Tibial nerve (tissue), 4 donors: ENCODE measurements at regions not wholly inside any gene's neighbourhood (a gene's known extent, or its start where the extent isn't known, plus 50 kb on each side); places are given as distances from the start of the nearest gene placed in this dataset.

ENCODE experiments used
- DNase-seq, 2 donors: peaks; one replicate each; pipeline ENCODE4 v3.0.0-alpha.2; 2019; ENCODE audit warnings: low spot score in 2 of 2
- H3K27ac ChIP-seq, 4 donors: fragments of 200-600 bp; sonication (generic) in 3 of 4; one replicate each; pipeline ENCODE4 v1.5.1; 2017 to 2019; ENCODE audit warnings: mild to moderate bottlenecking in 1 of 4
- H3K27me3 ChIP-seq, 2 donors: fragments of 200-600 bp; sonication (generic) in 1 of 2; one replicate each; pipeline versions ENCODE4 v1.5.1 to v1.6.0; 2017 to 2019
- H3K36me3 ChIP-seq, 3 donors: fragments of 200-600 bp; sonication (generic); one replicate each; pipeline ENCODE4 v1.5.1; 2018 to 2019
- H3K4me1 ChIP-seq, 4 donors: fragments of 200-600 bp; sonication (generic) in 3 of 4; one replicate each; pipeline ENCODE4 v1.5.1; 2017 to 2019
- H3K4me3 ChIP-seq, 4 donors: fragments of 200-600 bp; sonication (generic) in 3 of 4; one replicate each; pipeline ENCODE4 v1.5.1; 2017 to 2019; ENCODE audit warnings: mild to moderate bottlenecking in 1 of 4, moderate library complexity in 1 of 4
- H3K9me3 ChIP-seq, 4 donors: fragments of 200-600 bp; sonication (generic) in 3 of 4; one replicate each; pipeline ENCODE4 v1.5.1; 2017 to 2019
- CTCF ChIP-seq, 5 experiments: fragments of 200-600 bp in 3 of 5; fragments of 450-650 bp in 2 of 5; sonication (generic) in 3 of 5; IDR thresholded peaks; one replicate each; pipeline ENCODE4 v1.5.1; 2016 to 2019; ENCODE audit warnings: antibody characterized with exemption in 5 of 5, mild to moderate bottlenecking in 3 of 5, moderate library complexity in 2 of 5
- EP300 ChIP-seq, 2 donors: sonication (generic); formaldehyde crosslinking; IDR thresholded peaks; one replicate each; pipeline ENCODE4 v1.6.1; 2017; ENCODE audit warnings: antibody characterized with exemption in 2 of 2, mild to moderate bottlenecking in 1 of 2
- POLR2A ChIP-seq, 2 donors: fragments of 450-650 bp; IDR thresholded peaks; one replicate each; pipeline ENCODE4 v1.6.1; 2017; ENCODE audit warnings: antibody characterized with exemption in 2 of 2, mild to moderate bottlenecking in 2 of 2, moderate library complexity in 2 of 2
- WGBS, 2 donors: methylation state at CpG; one replicate each; pipeline ENCODE4 v1.1.5; 2018; 5-methylcytosine and 5-hydroxymethylcytosine counted together

- Histone ChIP-seq H3K4me3 (no peak overlapping the region), H3K4me1 (no peaks in the 10 kb centered on the region), H3K27me3 (no peaks in the 10 kb centered on the region), H3K36me3 (no peaks in the 10 kb centered on the region), H3K9me3 (no peaks in the 10 kb centered on the region), H3K27ac (no peak overlapping the region)
- WGBS, 2 donors, result 79 to 86% methylated on average over 6 of the region's 6 CpGs
- DNase-seq, result no peak
- no peak for TF ChIP-seq CTCF (IDR thresholded peaks at IDR 0.05)
- TF ChIP-seq EP300 (IDR thresholded peaks at IDR 0.05), result no peak
- TF ChIP-seq POLR2A (IDR thresholded peaks at IDR 0.05), result no peak
Observed at GRCh38 chr6:10269814-10270472, 144.9 kb downstream of the TFAP2A start.

GRCh38 chr6:10268611-10269310 is 146.1 kb downstream of the TFAP2A start:
- H3K9me3 ChIP-seq, result no peaks in the 10 kb centered on the region
- H3K4me1 ChIP-seq, result no peaks in the 10 kb centered on the region
- DNase-seq, result no peak
- no peak overlapping the region for H3K27ac ChIP-seq
- H3K27me3 ChIP-seq, result no peaks in the 10 kb centered on the region
- WGBS, 2 donors, result 24 to 25% methylated on average over 14 of the region's 14 CpGs
- H3K36me3 ChIP-seq, result no peaks in the 10 kb centered on the region
- no peak for TF ChIP-seq CTCF (IDR thresholded peaks at IDR 0.05)
- no peak for TF ChIP-seq EP300 (IDR thresholded peaks at IDR 0.05)
- no peak for TF ChIP-seq POLR2A (IDR thresholded peaks at IDR 0.05)
- H3K4me3 ChIP-seq, result no peak overlapping the region

- Histone ChIP-seq H3K36me3 (no peaks in the 10 kb centered on the region), H3K4me1 (no peaks in the 10 kb centered on the region), H3K27me3 (no peaks in the 10 kb centered on the region), H3K27ac (no peak overlapping the region), H3K4me3 (no peak overlapping the region), H3K9me3 (peaks cover 0 to 3% (median 0%) of the 10 kb centered on the region in 4 donors)
- DNase-seq, result no peak
- WGBS, 2 donors, result 70 to 74% methylated on average over 4 of the region's 4 CpGs
- no peak for TF ChIP-seq CTCF (IDR thresholded peaks at IDR 0.05)
- no peak for TF ChIP-seq POLR2A (IDR thresholded peaks at IDR 0.05)
- no peak for TF ChIP-seq EP300 (IDR thresholded peaks at IDR 0.05)
Observed at GRCh38 chr6:10268111-10268510, 146.8 kb downstream of the TFAP2A start.

GRCh38 chr6:10266462-10266861 is 148.4 kb downstream of the TFAP2A start:
- no peaks in the 10 kb centered on the region for H3K27me3 ChIP-seq
- H3K36me3 ChIP-seq, result no peaks in the 10 kb centered on the region
- H3K4me3 ChIP-seq, result no peak overlapping the region
- DNase-seq, result no peak
- peaks cover 0 to 3% (median 0%) of the 10 kb centered on the region in 4 donors for H3K9me3 ChIP-seq
- TF ChIP-seq CTCF (IDR thresholded peaks at IDR 0.05) (no peak), EP300 (IDR thresholded peaks at IDR 0.05) (no peak), POLR2A (IDR thresholded peaks at IDR 0.05) (no peak)
- H3K27ac ChIP-seq, result no peak overlapping the region
- WGBS, 2 donors, result 66 to 71% methylated on average over 4 of the region's 4 CpGs
- no peaks in the 10 kb centered on the region for H3K4me1 ChIP-seq

- Histone ChIP-seq H3K27me3 (no peaks in the 10 kb centered on the region), H3K36me3 (no peaks in the 10 kb centered on the region), H3K27ac (no peak overlapping the region), H3K4me3 (no peak overlapping the region), H3K4me1 (no peaks in the 10 kb centered on the region), H3K9me3 (peaks cover 0 to 3% (median 0%) of the 10 kb centered on the region in 4 donors)
- no peak for DNase-seq
- 88 to 94% methylated on average over 2 of the region's 2 CpGs for WGBS, 2 donors
- TF ChIP-seq POLR2A (IDR thresholded peaks at IDR 0.05), result no peak
- TF ChIP-seq CTCF (IDR thresholded peaks at IDR 0.05), result no peak
- TF ChIP-seq EP300 (IDR thresholded peaks at IDR 0.05), result no peak
Observed at GRCh38 chr6:10266061-10266460, 148.8 kb downstream of the TFAP2A start.
